HuH-7.5 (cell line): ENCODE measurements at regions not wholly inside any gene's neighbourhood (a gene's known extent, or its start where the extent isn't known, plus 50 kb on each side); places are given as distances from the start of the nearest gene placed in this dataset.

Source experiments
- DNase-seq: peaks from one replicate; pipeline ENCODE4 v3.0.0; 2011; ENCODE audit warnings: low spot score

GRCh38 chr4:180134091-180134866, 2108.9 kb upstream of the TENM3 start:
- no peak for DNase-seq

GRCh38 chr4:180141734-180142133, 2101.5 kb upstream of the TENM3 start:
- DNase-seq, result no peak

- no peak for DNase-seq
Observed at GRCh38 chr4:180148737-180149136, 2094.5 kb upstream of the TENM3 start.

GRCh38 chr4:180150818-180151217, 2092.4 kb upstream of the TENM3 start:
- no peak for DNase-seq

GRCh38 chr4:180152831-180153230, 2090.4 kb upstream of the TENM3 start:
- DNase-seq, result no peak

- DNase-seq, result no peak
Observed at GRCh38 chr4:180153587-180153986, 2089.6 kb upstream of the TENM3 start.

GRCh38 chr4:180156684-180157083, 2086.5 kb upstream of the TENM3 start:
- no peak for DNase-seq

- no peak for DNase-seq
Observed at GRCh38 chr4:180160195-180160983, 2082.8 kb upstream of the TENM3 start.

- no peak for DNase-seq
Observed at GRCh38 chr4:180164799-180165198, 2078.4 kb upstream of the TENM3 start.

GRCh38 chr4:180169394-180169793, 2073.8 kb upstream of the TENM3 start:
- DNase-seq, result no peak

- DNase-seq, result no peak
Observed at GRCh38 chr4:180169966-180170365, 2073.2 kb upstream of the TENM3 start.

GRCh38 chr4:180179146-180179545, 2064.1 kb upstream of the TENM3 start:
- DNase-seq, result no peak

GRCh38 chr4:180189666-180190065, 2053.5 kb upstream of the TENM3 start:
- DNase-seq, result no peak

- no peak for DNase-seq
Observed at GRCh38 chr4:180190382-180190781, 2052.8 kb upstream of the TENM3 start.

- DNase-seq, result no peak
Observed at GRCh38 chr4:180197471-180197870, 2045.7 kb upstream of the TENM3 start.

GRCh38 chr4:180203349-180203748, 2039.9 kb upstream of the TENM3 start:
- DNase-seq, result no peak

- no peak for DNase-seq
Observed at GRCh38 chr4:180205276-180205675, 2037.9 kb upstream of the TENM3 start.

- DNase-seq, result no peak
Observed at GRCh38 chr4:180207921-180208320, 2035.3 kb upstream of the TENM3 start.

- DNase-seq, result no peak
Observed at GRCh38 chr4:180217070-180217469, 2026.1 kb upstream of the TENM3 start.

- no peak for DNase-seq
Observed at GRCh38 chr4:180219080-180219479, 2024.1 kb upstream of the TENM3 start.

GRCh38 chr4:180225977-180226376, 2017.2 kb upstream of the TENM3 start:
- DNase-seq, result no peak

GRCh38 chr4:180234730-180235129, 2008.5 kb upstream of the TENM3 start:
- no peak for DNase-seq

GRCh38 chr4:180240670-180241069, 2002.5 kb upstream of the TENM3 start:
- DNase-seq, result no peak
